ENCODE measurements at regions not wholly inside any gene's neighbourhood (a gene's known extent, or its start where the extent isn't known, plus 50 kb on each side); places are given as distances from the start of the nearest gene placed in this dataset.

GRCh38 chr4:18961266-18961665 is 939.7 kb upstream of the LCORL start:
- Histone ChIP-seq H3K4me1 (ENCODE audit: insufficient read depth, low read length) (0 out of 2 replicates have a peak, but pooled peaks cover 3% of the 10 kb centered on the region), H3K4ac (ENCODE audit: low read depth, low read length) (no peak overlapping the region), H2BK15ac (ENCODE audit: low read depth, low read length) (no peak overlapping the region), H2BK120ac (ENCODE audit: low read depth, low read length, poor library complexity, severe bottlenecking) (no peak overlapping the region), H3K9ac (ENCODE audit: extremely low read depth, insufficient read length, low read length) (no peak overlapping the region), H2AFZ (ENCODE audit: low read length) (no peak overlapping the region), H3K14ac (ENCODE audit: insufficient read depth, low read length) (no peak overlapping the region), H3K27me3 (ENCODE audit: insufficient read depth, low read length) (no peaks in the 10 kb centered on the region), H4K91ac (ENCODE audit: insufficient read length, low read depth, low read length) (no peak overlapping the region), H3K9me3 (ENCODE audit: control insufficient read depth, low read depth, low read length) (no peaks in the 10 kb centered on the region), H2BK5ac (ENCODE audit: insufficient read length, low read length) (no peak overlapping the region), H3K23ac (ENCODE audit: insufficient read length, low read depth, low read length) (no peak overlapping the region), H4K5ac (ENCODE audit: insufficient read length, low read depth, low read length) (no peak overlapping the region), H4K20me1 (ENCODE audit: control insufficient read depth, insufficient read depth, insufficient read length) (no peaks in the 10 kb centered on the region), H3K23me2 (ENCODE audit: insufficient read length, low read depth, low read length, poor library complexity, severe bottlenecking) (no peaks in the 10 kb centered on the region), H2AK5ac (ENCODE audit: insufficient read length, low read length) (no peak overlapping the region), H3K56ac (ENCODE audit: insufficient read length, low read depth, low read length) (no peak overlapping the region), H3K18ac (ENCODE audit: insufficient read length, low read depth, low read length) (no peak overlapping the region), H3K27ac (ENCODE audit: insufficient read length, low read depth, low read length) (no peak overlapping the region), H3K79me2 (ENCODE audit: insufficient read depth, low read length) (no peaks in the 10 kb centered on the region), H2BK20ac (ENCODE audit: low read depth, low read length, poor library complexity, severe bottlenecking) (no peak overlapping the region), H4K8ac (replicated peaks; ENCODE audit: insufficient read length, low read depth, low read length) (no peak overlapping the region), H3K4me2 (ENCODE audit: insufficient read depth, insufficient read length, low read length) (no peak overlapping the region), H2BK12ac (ENCODE audit: insufficient read length, low read depth, low read length) (no peak overlapping the region), H3T11ph (ENCODE audit: low read length) (no peak overlapping the region), H3K79me1 (ENCODE audit: insufficient read depth, low read depth, low read length, poor library complexity, severe bottlenecking) (no peaks in the 10 kb centered on the region)
- TF ChIP-seq CTCF (conservative IDR thresholded peaks at IDR 0.05) = no peak
- DNase-seq = no peak
- H3K4me1 Mint-ChIP-seq = peaks cover 9% of the 10 kb centered on the region in 2 experiments
- peaks cover 0 to 15% of the 10 kb centered on the region in 2 experiments; a peak in 4 of 5 replicates for H3K9me3 Mint-ChIP-seq
- no peak overlapping the region for H3K4me3 Mint-ChIP-seq
- peaks cover 7 to 22% (median 12%) of the 10 kb centered on the region in 3 experiments; a peak in 4 of 7 replicates for H3K36me3 Mint-ChIP-seq (ENCODE audit: insufficient read depth in 1 of 3, low read depth in 3 of 3)
- no peaks in the 10 kb centered on the region; the same call in 1 of the 2 replicates for H3K27me3 Mint-ChIP-seq (ENCODE audit: low read depth)
- no CpG with 5 or more reads among the region's 8 CpGs for WGBS (ENCODE audit: extremely low coverage, insufficient read length, low lambda C conversion rate)
- H3K27ac Mint-ChIP-seq = peak overlapping the region; percentile 11 to 86 (median 78); a peak in 5 of 7 replicates
